SK-N-SH (cell line): ENCODE measurements at regions not wholly inside any gene's neighbourhood (a gene's known extent, or its start where the extent isn't known, plus 50 kb on each side); places are given as distances from the start of the nearest gene placed in this dataset.

Source experiments
- CTCF ChIA-PET: fragments of 300-600, 350-600 bp; formaldehyde crosslinking; extraction: SDS; loops from one replicate; lab custom pipeline; 2021; lab: Yijun Ruan, JAX
- POLR2A ChIA-PET: fragments of 350-600 bp; sonication (Branson Sonifier 250); formaldehyde crosslinking; extraction: SDS; loops from one replicate; lab custom pipeline; 2020; ENCODE audit warnings: antibody characterized with exemption, inconsistent platforms; lab: Yijun Ruan, JAX
- DNase-seq: peaks from one replicate; pipeline ENCODE4 v3.0.0; 2012
- H2AFZ ChIP-seq: fragments of 200-600 bp; sonication (generic); 2 replicates; pipeline ENCODE4 v1.8.1; 2016; ENCODE audit warnings: antibody characterized with exemption, mild to moderate bottlenecking, low read depth
- H3F3A ChIP-seq: fragments of 200-600 bp; sonication (generic); replicated peaks from 2 replicates; pipeline ENCODE3; 2016; ENCODE audit warnings: antibody characterized with exemption, mild to moderate bottlenecking; ENCODE audit not compliant: insufficient read depth
- H3K27ac ChIP-seq, 2 experiments: fragments of 200-500 bp in 1 of 2; fragments of 200-600 bp in 1 of 2; sonication (Bioruptor generic) in 1 of 2; sonication (generic), shearing (Covaris generic) in 1 of 2; 2 replicates each; pipeline versions ENCODE4 v1.5.1 to v1.6.1; 2014 to 2016; ENCODE audit warnings: low read depth in 2 of 2, inconsistent platforms in 1 of 2, low read length in 1 of 2, mild to moderate bottlenecking in 1 of 2, mixed read lengths in 1 of 2
- H3K27me3 ChIP-seq: fragments of 200-600 bp; sonication (generic), shearing (Covaris generic); 2 replicates; pipeline ENCODE4 v1.6.1; 2016; ENCODE audit warnings: mixed run types; ENCODE audit not compliant: insufficient read depth
- H3K36me3 ChIP-seq, 2 experiments: fragments of 200-500 bp in 1 of 2; fragments of 200-600 bp in 1 of 2; sonication (Bioruptor generic) in 1 of 2; sonication (generic) in 1 of 2; replicated peaks in 1 of 2; 2 replicates each; pipeline versions ENCODE3 to v1.5.1; 2014 to 2016; ENCODE audit warnings: low read length in 1 of 2, mild to moderate bottlenecking in 1 of 2; ENCODE audit not compliant: insufficient read depth in 2 of 2, control insufficient read depth in 1 of 2
- H3K4me1 ChIP-seq, 2 experiments: fragments of 200-500 bp in 1 of 2; fragments of 200-600 bp in 1 of 2; sonication (Bioruptor generic) in 1 of 2; sonication (generic), shearing (Covaris generic) in 1 of 2; 2 replicates each; pipeline versions ENCODE4 v1.5.1 to v1.6.1; 2014 to 2016; ENCODE audit warnings: low read depth in 1 of 2, low read length in 1 of 2, mixed run types in 1 of 2; ENCODE audit not compliant: insufficient read depth in 2 of 2, control insufficient read depth in 1 of 2
- H3K4me2 ChIP-seq: fragments of 200-600 bp; sonication (generic), shearing (Covaris generic); 2 replicates; pipeline ENCODE4 v1.6.1; 2017; ENCODE audit warnings: mixed run types
- H3K4me3 ChIP-seq, 2 experiments: fragments of 200-500 bp in 1 of 2; fragments of 200-600 bp in 1 of 2; sonication (Bioruptor generic) in 1 of 2; sonication (generic), shearing (Covaris generic) in 1 of 2; 2 replicates each; pipeline versions ENCODE4 v1.5.1 to v1.8.1; 2014 to 2016; ENCODE audit warnings: low read depth in 2 of 2, inconsistent platforms in 1 of 2, low read length in 1 of 2, mild to moderate bottlenecking in 1 of 2, mixed read lengths in 1 of 2, moderate library complexity in 1 of 2
- H3K79me2 ChIP-seq: fragments of 200-600 bp; sonication (generic); 2 replicates; pipeline ENCODE4 v1.8.1; 2017; ENCODE audit warnings: mild to moderate bottlenecking; ENCODE audit not compliant: insufficient read depth
- H3K9ac ChIP-seq: fragments of 200-600 bp; sonication (generic); 2 replicates; pipeline ENCODE4 v1.6.1; 2017; ENCODE audit warnings: mixed run types
- H3K9me2 ChIP-seq: fragments of 200-600 bp; sonication (generic); 2 replicates; pipeline ENCODE4 v1.6.1; 2017; ENCODE audit warnings: mixed run types
- H3K9me3 ChIP-seq: fragments of 200-600 bp; sonication (generic); 2 replicates; pipeline ENCODE4 v1.6.1; 2017; ENCODE audit warnings: mixed run types, mild to moderate bottlenecking, moderate library complexity
- H4K20me1 ChIP-seq: fragments of 200-600 bp; sonication (generic); 2 replicates; pipeline ENCODE4 v1.6.1; 2017; ENCODE audit warnings: mild to moderate bottlenecking, mixed run types; ENCODE audit not compliant: insufficient read depth
- ELF1 ChIP-seq: IDR thresholded peaks from 2 replicates; pipeline ENCODE4 v1.4.0; 2012
- GABPA ChIP-seq: IDR thresholded peaks from 2 replicates; pipeline ENCODE4 v1.4.0; 2012; ENCODE audit warnings: low read depth, mild to moderate bottlenecking
- NRF1 ChIP-seq: IDR thresholded peaks from 2 replicates; pipeline ENCODE4 v1.6.1; 2012; ENCODE audit warnings: low read depth, mild to moderate bottlenecking, low read length
- RAD21 ChIP-seq: IDR thresholded peaks from 2 replicates; pipeline ENCODE4 v1.6.1; 2012; ENCODE audit warnings: mild to moderate bottlenecking, low read length
- RXRA ChIP-seq: IDR thresholded peaks from 2 replicates; pipeline ENCODE4 v1.4.0; 2012; ENCODE audit warnings: low read depth, mild to moderate bottlenecking, borderline replicate concordance
- WGBS: methylation state at CpG from one replicate; pipeline ENCODE4 v1.1.6; 2017; ENCODE audit warnings: low lambda C conversion rate; 5-methylcytosine and 5-hydroxymethylcytosine counted together
- TF ChIP-seq, protein P1 (sequence below): fragments of 150-350 bp; IDR thresholded peaks from 2 replicates; pipeline ENCODE4 v1.6.1; 2016; ENCODE audit warnings: mild to moderate bottlenecking, low read depth, low read length
- TF ChIP-seq, protein P2 (sequence below): IDR thresholded peaks from 2 replicates; pipeline ENCODE4 v1.4.0; 2012; ENCODE audit warnings: low read depth, borderline replicate concordance
- TF ChIP-seq, protein P3 (sequence below): IDR thresholded peaks from 2 replicates; pipeline ENCODE4 v1.4.0; 2012; ENCODE audit warnings: low read depth

DNA sequence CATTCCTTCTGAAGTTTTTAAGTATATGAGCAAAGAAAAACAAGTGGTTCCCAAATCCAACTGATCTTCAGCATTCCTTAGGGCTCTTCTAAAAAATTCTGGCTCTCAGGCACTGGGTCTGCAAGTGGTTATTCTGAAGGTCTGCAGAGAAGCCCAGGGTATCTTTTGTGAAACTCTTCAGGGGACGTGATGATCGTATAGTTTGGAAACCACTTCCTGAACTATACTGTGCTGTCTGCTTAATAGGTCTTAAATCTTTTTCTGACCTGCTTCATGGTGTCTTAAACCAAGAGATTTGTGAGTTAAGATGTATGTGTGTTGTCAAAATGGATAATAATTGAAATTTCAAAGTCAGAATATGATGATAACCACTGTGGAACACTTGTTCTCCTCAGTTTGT is 115.5 kb downstream of the LHX9 start (continued):
- TF ChIP-seq, protein P1, sequence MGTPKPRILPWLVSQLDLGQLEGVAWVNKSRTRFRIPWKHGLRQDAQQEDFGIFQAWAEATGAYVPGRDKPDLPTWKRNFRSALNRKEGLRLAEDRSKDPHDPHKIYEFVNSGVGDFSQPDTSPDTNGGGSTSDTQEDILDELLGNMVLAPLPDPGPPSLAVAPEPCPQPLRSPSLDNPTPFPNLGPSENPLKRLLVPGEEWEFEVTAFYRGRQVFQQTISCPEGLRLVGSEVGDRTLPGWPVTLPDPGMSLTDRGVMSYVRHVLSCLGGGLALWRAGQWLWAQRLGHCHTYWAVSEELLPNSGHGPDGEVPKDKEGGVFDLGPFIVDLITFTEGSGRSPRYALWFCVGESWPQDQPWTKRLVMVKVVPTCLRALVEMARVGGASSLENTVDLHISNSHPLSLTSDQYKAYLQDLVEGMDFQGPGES = no peak
- TF ChIP-seq, protein P2, sequence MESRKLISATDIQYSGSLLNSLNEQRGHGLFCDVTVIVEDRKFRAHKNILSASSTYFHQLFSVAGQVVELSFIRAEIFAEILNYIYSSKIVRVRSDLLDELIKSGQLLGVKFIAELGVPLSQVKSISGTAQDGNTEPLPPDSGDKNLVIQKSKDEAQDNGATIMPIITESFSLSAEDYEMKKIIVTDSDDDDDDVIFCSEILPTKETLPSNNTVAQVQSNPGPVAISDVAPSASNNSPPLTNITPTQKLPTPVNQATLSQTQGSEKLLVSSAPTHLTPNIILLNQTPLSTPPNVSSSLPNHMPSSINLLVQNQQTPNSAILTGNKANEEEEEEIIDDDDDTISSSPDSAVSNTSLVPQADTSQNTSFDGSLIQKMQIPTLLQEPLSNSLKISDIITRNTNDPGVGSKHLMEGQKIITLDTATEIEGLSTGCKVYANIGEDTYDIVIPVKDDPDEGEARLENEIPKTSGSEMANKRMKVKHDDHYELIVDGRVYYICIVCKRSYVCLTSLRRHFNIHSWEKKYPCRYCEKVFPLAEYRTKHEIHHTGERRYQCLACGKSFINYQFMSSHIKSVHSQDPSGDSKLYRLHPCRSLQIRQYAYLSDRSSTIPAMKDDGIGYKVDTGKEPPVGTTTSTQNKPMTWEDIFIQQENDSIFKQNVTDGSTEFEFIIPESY = no peak

DNA sequence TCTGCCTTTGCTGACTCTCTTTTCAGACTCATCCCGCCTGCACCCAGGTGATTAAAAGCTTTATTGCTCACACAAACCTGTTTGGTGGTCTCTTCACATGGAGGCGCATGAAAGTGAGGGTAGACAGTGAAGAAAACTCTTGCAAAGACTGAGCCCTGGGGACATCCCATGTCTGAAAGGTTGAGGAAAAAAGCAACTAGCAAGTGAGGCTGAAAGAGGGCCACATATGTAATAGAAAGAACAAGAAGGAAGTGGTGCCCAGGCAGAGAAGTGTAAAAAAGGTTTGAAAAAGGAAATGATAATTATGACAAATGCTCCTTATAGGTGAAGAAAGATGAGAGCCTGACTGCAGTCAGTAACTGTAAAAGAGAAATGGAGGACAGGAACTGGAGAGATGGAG is 115.9 kb upstream of the NEK7 start:
- Histone ChIP-seq H4K20me1 (no peaks in the 10 kb centered on the region), H3K4me3 (no peak overlapping the region), H3K9me2 (no peaks in the 10 kb centered on the region), H3K4me1 (no peaks in the 10 kb centered on the region), H3K36me3 (no peaks in the 10 kb centered on the region), H3K79me2 (no peaks in the 10 kb centered on the region), H3K27ac (no peak overlapping the region), H3F3A (no peaks in the 10 kb centered on the region), H3K27me3 (no peaks in the 10 kb centered on the region), H3K4me2 (no peak overlapping the region), H2AFZ (no peak overlapping the region), H3K9ac (no peak overlapping the region), H3K9me3 (no peaks in the 10 kb centered on the region)
- WGBS = 69% methylated on average over 2 of the region's 2 CpGs
- ChIA-PET POLR2A (no interaction called here), CTCF (interaction anchor here (1.8 kb wide), 1 partner anchor 11 kb away, joined by 4 read pairs; no protein-coding TSS in a partner anchor)
- TF ChIP-seq, protein P1 = no peak
- TF ChIP-seq RXRA = no peak
- no peak for TF ChIP-seq ELF1
- DNase-seq = no peak

DNA sequence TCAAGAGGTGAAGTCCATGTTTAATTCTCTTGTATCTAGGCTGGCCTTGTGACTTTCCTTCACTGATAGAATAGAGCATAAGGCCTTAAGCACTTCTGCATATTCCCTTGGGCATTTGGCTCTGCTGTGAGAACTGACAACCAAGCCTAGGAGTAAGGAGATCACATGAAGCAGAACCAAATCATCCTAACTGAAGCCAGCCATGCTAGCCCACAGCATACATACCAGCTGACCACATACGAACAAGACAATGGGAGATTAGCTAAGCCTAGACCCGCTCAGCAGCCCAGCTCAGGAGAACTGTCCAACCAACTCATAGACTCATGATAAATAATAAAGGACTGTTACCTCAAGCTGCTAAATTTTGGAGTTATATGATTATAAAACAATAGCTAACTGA is 114.6 kb upstream of the NEK7 start:
- CTCF ChIA-PET = interaction anchor here (1.8 kb wide), 1 partner anchor 12 kb away, joined by 4 read pairs; no protein-coding TSS in a partner anchor
- Histone ChIP-seq H3K9me3 (no peaks in the 10 kb centered on the region), H3K27ac (no peak overlapping the region), H3K4me2 (no peak overlapping the region), H2AFZ (no peak overlapping the region), H3K9me2 (no peaks in the 10 kb centered on the region), H3K79me2 (no peaks in the 10 kb centered on the region), H3K9ac (no peak overlapping the region), H3K27me3 (no peaks in the 10 kb centered on the region), H3F3A (no peaks in the 10 kb centered on the region), H3K4me1 (no peaks in the 10 kb centered on the region), H4K20me1 (no peaks in the 10 kb centered on the region), H3K4me3 (no peak overlapping the region), H3K36me3 (no peaks in the 10 kb centered on the region)
- TF ChIP-seq NRF1 = no peak
- TF ChIP-seq, protein P3, sequence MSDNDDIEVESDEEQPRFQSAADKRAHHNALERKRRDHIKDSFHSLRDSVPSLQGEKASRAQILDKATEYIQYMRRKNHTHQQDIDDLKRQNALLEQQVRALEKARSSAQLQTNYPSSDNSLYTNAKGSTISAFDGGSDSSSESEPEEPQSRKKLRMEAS = no peak
- no peak for TF ChIP-seq GABPA
- TF ChIP-seq, protein P1 = no peak
- TF ChIP-seq RAD21 = no peak
- POLR2A ChIA-PET = no interaction called here
- no peak for DNase-seq
- WGBS = 88% methylated on average over 2 of the region's 2 CpGs
